Sigmoid colon (tissue), 3 donors: ENCODE measurements at regions not wholly inside any gene's neighbourhood (a gene's known extent, or its start where the extent isn't known, plus 50 kb on each side); places are given as distances from the start of the nearest gene placed in this dataset.

ENCODE experiments used
- CTCF ChIP-seq, 4 experiments: fragments of 450-650 bp in 3 of 4; fragments of 200-600 bp in 1 of 4; IDR thresholded peaks; one replicate each; pipeline ENCODE4 v1.5.1; 2016 to 2019; ENCODE audit warnings: antibody characterized with exemption in 4 of 4, mild to moderate bottlenecking in 3 of 4, moderate library complexity in 2 of 4
- POLR2A ChIP-seq, 2 donors: fragments of 450-650 bp; IDR thresholded peaks; one replicate each; pipeline ENCODE4 v1.6.1; 2016; ENCODE audit warnings: antibody characterized with exemption in 2 of 2, mild to moderate bottlenecking in 2 of 2, moderate library complexity in 2 of 2

- TF ChIP-seq CTCF (IDR thresholded peaks at IDR 0.05) (no peak), POLR2A (IDR thresholded peaks at IDR 0.05) (no peak)
Observed at GRCh38 chr6:51271615-51272014, 452.9 kb downstream of the TFAP2B start.
